ENCODE measurements at regions not wholly inside any gene's neighbourhood (a gene's known extent, or its start where the extent isn't known, plus 50 kb on each side); places are given as distances from the start of the nearest gene placed in this dataset.

- H3K36me3 ChIP-seq (ENCODE audit: control insufficient read depth in 2 of 2, insufficient read depth in 2 of 2, low read length in 1 of 2) = no peaks in the 10 kb centered on the region
- no peaks in the 10 kb centered on the region for H3K27me3 ChIP-seq (ENCODE audit: control insufficient read depth in 2 of 2, insufficient read depth in 1 of 2, low read length in 1 of 2)
- no peaks in the 10 kb centered on the region for H3K9me3 ChIP-seq (ENCODE audit: control insufficient read depth in 2 of 2, insufficient read depth in 1 of 2, low read length in 1 of 2)
These were observed 61.1 kb downstream of the GGTLC2 start for GRCh38 chr22:22705328-22706100.

GRCh38 chr22:22706253-22706915 lies 62.0 kb downstream of the GGTLC2 start:
- no peak overlapping the region for H3K27ac ChIP-seq (ENCODE audit: low read depth in 1 of 2, low read length in 1 of 2)
- H3K4me1 ChIP-seq (ENCODE audit: control insufficient read depth in 2 of 2, insufficient read depth in 2 of 2, low read length in 2 of 2) = no peaks in the 10 kb centered on the region
- no peaks in the 10 kb centered on the region for H3K27me3 ChIP-seq (ENCODE audit: control insufficient read depth in 2 of 2, insufficient read depth in 1 of 2, low read length in 1 of 2)
- H3K36me3 ChIP-seq (ENCODE audit: control insufficient read depth in 2 of 2, insufficient read depth in 2 of 2, low read length in 1 of 2) = no peaks in the 10 kb centered on the region
- WGBS = 64% methylated on average over 4 of the region's 4 CpGs
- H3K4me3 ChIP-seq (ENCODE audit: low read length in 2 of 2) = no peak overlapping the region
- DNase-seq (ENCODE audit: low read depth in 6 of 9, low spot score in 9 of 9) = no peak
- no peaks in the 10 kb centered on the region for H3K9me3 ChIP-seq (ENCODE audit: control insufficient read depth in 2 of 2, insufficient read depth in 1 of 2, low read length in 1 of 2)

More at GRCh38 chr22:22705328-22706100, 61.1 kb downstream of the GGTLC2 start:
- 97% methylated on average over 5 of the region's 5 CpGs for WGBS
- DNase-seq (ENCODE audit: low read depth in 6 of 9, low spot score in 9 of 9) = no peak
- no peak overlapping the region for H3K27ac ChIP-seq (ENCODE audit: low read depth in 1 of 2, low read length in 1 of 2)
- H3K4me1 ChIP-seq (ENCODE audit: control insufficient read depth in 2 of 2, insufficient read depth in 2 of 2, low read length in 2 of 2) = no peaks in the 10 kb centered on the region
- no peak overlapping the region for H3K4me3 ChIP-seq (ENCODE audit: low read length in 2 of 2)

- no peaks in the 10 kb centered on the region for H3K9me3 ChIP-seq (ENCODE audit: control insufficient read depth in 2 of 2, insufficient read depth in 1 of 2, low read length in 1 of 2)
- DNase-seq (ENCODE audit: low read depth in 6 of 9, low spot score in 9 of 9) = no peak
- no peaks in the 10 kb centered on the region for H3K4me1 ChIP-seq (ENCODE audit: control insufficient read depth in 2 of 2, insufficient read depth in 2 of 2, low read length in 2 of 2)
- no peaks in the 10 kb centered on the region for H3K36me3 ChIP-seq (ENCODE audit: control insufficient read depth in 2 of 2, insufficient read depth in 2 of 2, low read length in 1 of 2)
- H3K27me3 ChIP-seq (ENCODE audit: control insufficient read depth in 2 of 2, insufficient read depth in 1 of 2, low read length in 1 of 2) = no peaks in the 10 kb centered on the region
- H3K27ac ChIP-seq (ENCODE audit: low read depth in 1 of 2, low read length in 1 of 2) = no peak overlapping the region
- H3K4me3 ChIP-seq (ENCODE audit: low read length in 2 of 2) = no peak overlapping the region
- 92% methylated on average over 4 of the region's 4 CpGs for WGBS
These were observed 65.5 kb downstream of the GGTLC2 start for GRCh38 chr22:22709719-22710445.

GRCh38 chr22:22710719-22711531 lies 66.5 kb downstream of the GGTLC2 start:
- Histone ChIP-seq H3K36me3 (ENCODE audit: control insufficient read depth in 2 of 2, insufficient read depth in 2 of 2, low read length in 1 of 2) (no peaks in the 10 kb centered on the region), H3K27ac (ENCODE audit: low read depth in 1 of 2, low read length in 1 of 2) (no peak overlapping the region), H3K4me3 (ENCODE audit: low read length in 2 of 2) (no peak overlapping the region), H3K9me3 (ENCODE audit: control insufficient read depth in 2 of 2, insufficient read depth in 1 of 2, low read length in 1 of 2) (no peaks in the 10 kb centered on the region), H3K4me1 (ENCODE audit: control insufficient read depth in 2 of 2, insufficient read depth in 2 of 2, low read length in 2 of 2) (no peaks in the 10 kb centered on the region), H3K27me3 (ENCODE audit: control insufficient read depth in 2 of 2, insufficient read depth in 1 of 2, low read length in 1 of 2) (no peaks in the 10 kb centered on the region)
- DNase-seq (ENCODE audit: low read depth in 6 of 9, low spot score in 9 of 9) = peak; percentile 23 to 79 (median 47)
- 38% methylated on average over 11 of the region's 11 CpGs for WGBS

GRCh38 chr22:22711532-22711913 lies 67.1 kb downstream of the GGTLC2 start:
- Histone ChIP-seq H3K27ac (ENCODE audit: low read depth in 1 of 2, low read length in 1 of 2) (no peak overlapping the region), H3K4me1 (ENCODE audit: control insufficient read depth in 2 of 2, insufficient read depth in 2 of 2, low read length in 2 of 2) (no peaks in the 10 kb centered on the region), H3K27me3 (ENCODE audit: control insufficient read depth in 2 of 2, insufficient read depth in 1 of 2, low read length in 1 of 2) (no peaks in the 10 kb centered on the region), H3K9me3 (ENCODE audit: control insufficient read depth in 2 of 2, insufficient read depth in 1 of 2, low read length in 1 of 2) (no peaks in the 10 kb centered on the region), H3K36me3 (ENCODE audit: control insufficient read depth in 2 of 2, insufficient read depth in 2 of 2, low read length in 1 of 2) (no peaks in the 10 kb centered on the region), H3K4me3 (ENCODE audit: low read length in 2 of 2) (no peak overlapping the region)
- WGBS = 96% methylated on average over 5 of the region's 5 CpGs
- no peak for DNase-seq (ENCODE audit: low read depth in 6 of 9, low spot score in 9 of 9)

GRCh38 chr22:22712092-22712658 lies 67.8 kb downstream of the GGTLC2 start:
- WGBS = 81% methylated on average over 6 of the region's 6 CpGs
- no peak overlapping the region for H3K4me3 ChIP-seq (ENCODE audit: low read length in 2 of 2)
- no peaks in the 10 kb centered on the region for H3K27me3 ChIP-seq (ENCODE audit: control insufficient read depth in 2 of 2, insufficient read depth in 1 of 2, low read length in 1 of 2)
- H3K9me3 ChIP-seq (ENCODE audit: control insufficient read depth in 2 of 2, insufficient read depth in 1 of 2, low read length in 1 of 2) = no peaks in the 10 kb centered on the region
- no peak overlapping the region for H3K27ac ChIP-seq (ENCODE audit: low read depth in 1 of 2, low read length in 1 of 2)
- no peaks in the 10 kb centered on the region for H3K36me3 ChIP-seq (ENCODE audit: control insufficient read depth in 2 of 2, insufficient read depth in 2 of 2, low read length in 1 of 2)
- no peak for DNase-seq (ENCODE audit: low read depth in 6 of 9, low spot score in 9 of 9)
- H3K4me1 ChIP-seq (ENCODE audit: control insufficient read depth in 2 of 2, insufficient read depth in 2 of 2, low read length in 2 of 2) = no peaks in the 10 kb centered on the region

GRCh38 chr22:22712666-22713365 lies 68.4 kb downstream of the GGTLC2 start:
- DNase-seq (ENCODE audit: low read depth in 6 of 9, low spot score in 9 of 9) = no peak
- Histone ChIP-seq H3K9me3 (ENCODE audit: control insufficient read depth in 2 of 2, insufficient read depth in 1 of 2, low read length in 1 of 2) (no peaks in the 10 kb centered on the region), H3K27me3 (ENCODE audit: control insufficient read depth in 2 of 2, insufficient read depth in 1 of 2, low read length in 1 of 2) (no peaks in the 10 kb centered on the region), H3K36me3 (ENCODE audit: control insufficient read depth in 2 of 2, insufficient read depth in 2 of 2, low read length in 1 of 2) (no peaks in the 10 kb centered on the region), H3K27ac (ENCODE audit: low read depth in 1 of 2, low read length in 1 of 2) (no peak overlapping the region), H3K4me3 (ENCODE audit: low read length in 2 of 2) (no peak overlapping the region), H3K4me1 (ENCODE audit: control insufficient read depth in 2 of 2, insufficient read depth in 2 of 2, low read length in 2 of 2) (no peaks in the 10 kb centered on the region)
- WGBS = 87% methylated on average over 13 of the region's 13 CpGs

- Histone ChIP-seq H3K4me3 (ENCODE audit: low read length in 2 of 2) (no peak overlapping the region), H3K27me3 (ENCODE audit: control insufficient read depth in 2 of 2, insufficient read depth in 1 of 2, low read length in 1 of 2) (no peaks in the 10 kb centered on the region), H3K36me3 (ENCODE audit: control insufficient read depth in 2 of 2, insufficient read depth in 2 of 2, low read length in 1 of 2) (no peaks in the 10 kb centered on the region), H3K4me1 (ENCODE audit: control insufficient read depth in 2 of 2, insufficient read depth in 2 of 2, low read length in 2 of 2) (no peaks in the 10 kb centered on the region), H3K9me3 (ENCODE audit: control insufficient read depth in 2 of 2, insufficient read depth in 1 of 2, low read length in 1 of 2) (no peaks in the 10 kb centered on the region), H3K27ac (ENCODE audit: low read depth in 1 of 2, low read length in 1 of 2) (no peak overlapping the region)
- no peak for DNase-seq (ENCODE audit: low read depth in 6 of 9, low spot score in 9 of 9)
- WGBS = 100% methylated on average over 1 of the region's 1 CpG
These were observed 69.0 kb downstream of the GGTLC2 start for GRCh38 chr22:22713416-22713815.

Measured in thymus (tissue), 11 donors.